GM12864 (cell line): ENCODE measurements at regions not wholly inside any gene's neighbourhood (a gene's known extent, or its start where the extent isn't known, plus 50 kb on each side); places are given as distances from the start of the nearest gene placed in this dataset.

Source experiments
- DNase-seq: peaks from one replicate; pipeline ENCODE4 v3.0.0-alpha.2; 2011; ENCODE audit warnings: low read depth
- H3K4me3 ChIP-seq: 2 replicates; pipeline ENCODE4 v1.5.1; 2011; ENCODE audit warnings: mild to moderate bottlenecking, low read depth, low read length, control low read depth
- TF ChIP-seq, protein P1 (sequence below): IDR thresholded peaks from 2 replicates; pipeline ENCODE4 v1.5.1; 2011; ENCODE audit warnings: low read depth, mild to moderate bottlenecking, moderate library complexity, low read length, control low read depth, inconsistent platforms; ENCODE audit errors: missing control alignments

DNA sequence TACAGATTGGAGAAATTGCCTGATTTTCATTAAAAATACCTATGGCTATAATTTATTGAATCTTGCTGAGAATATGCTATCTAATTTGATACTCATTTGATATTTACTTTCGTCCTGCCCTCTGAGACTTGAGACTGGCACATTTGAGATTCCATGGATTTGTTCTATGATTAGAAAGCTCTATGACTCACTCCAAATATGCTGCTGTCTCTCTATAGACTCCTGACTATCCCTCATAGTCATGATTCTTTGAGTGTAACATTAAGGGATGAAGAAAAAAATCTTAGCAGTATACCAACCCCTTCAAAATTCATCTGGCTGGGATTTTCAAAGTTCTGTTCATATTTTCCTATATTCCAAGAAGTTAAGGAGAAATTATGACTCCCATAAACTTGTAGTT, 191.9 kb downstream of the LRIG3 start:
- DNase-seq: no peak
- TF ChIP-seq, protein P1, sequence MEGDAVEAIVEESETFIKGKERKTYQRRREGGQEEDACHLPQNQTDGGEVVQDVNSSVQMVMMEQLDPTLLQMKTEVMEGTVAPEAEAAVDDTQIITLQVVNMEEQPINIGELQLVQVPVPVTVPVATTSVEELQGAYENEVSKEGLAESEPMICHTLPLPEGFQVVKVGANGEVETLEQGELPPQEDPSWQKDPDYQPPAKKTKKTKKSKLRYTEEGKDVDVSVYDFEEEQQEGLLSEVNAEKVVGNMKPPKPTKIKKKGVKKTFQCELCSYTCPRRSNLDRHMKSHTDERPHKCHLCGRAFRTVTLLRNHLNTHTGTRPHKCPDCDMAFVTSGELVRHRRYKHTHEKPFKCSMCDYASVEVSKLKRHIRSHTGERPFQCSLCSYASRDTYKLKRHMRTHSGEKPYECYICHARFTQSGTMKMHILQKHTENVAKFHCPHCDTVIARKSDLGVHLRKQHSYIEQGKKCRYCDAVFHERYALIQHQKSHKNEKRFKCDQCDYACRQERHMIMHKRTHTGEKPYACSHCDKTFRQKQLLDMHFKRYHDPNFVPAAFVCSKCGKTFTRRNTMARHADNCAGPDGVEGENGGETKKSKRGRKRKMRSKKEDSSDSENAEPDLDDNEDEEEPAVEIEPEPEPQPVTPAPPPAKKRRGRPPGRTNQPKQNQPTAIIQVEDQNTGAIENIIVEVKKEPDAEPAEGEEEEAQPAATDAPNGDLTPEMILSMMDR: no peak
- no peak overlapping the region for H3K4me3 ChIP-seq

DNA sequence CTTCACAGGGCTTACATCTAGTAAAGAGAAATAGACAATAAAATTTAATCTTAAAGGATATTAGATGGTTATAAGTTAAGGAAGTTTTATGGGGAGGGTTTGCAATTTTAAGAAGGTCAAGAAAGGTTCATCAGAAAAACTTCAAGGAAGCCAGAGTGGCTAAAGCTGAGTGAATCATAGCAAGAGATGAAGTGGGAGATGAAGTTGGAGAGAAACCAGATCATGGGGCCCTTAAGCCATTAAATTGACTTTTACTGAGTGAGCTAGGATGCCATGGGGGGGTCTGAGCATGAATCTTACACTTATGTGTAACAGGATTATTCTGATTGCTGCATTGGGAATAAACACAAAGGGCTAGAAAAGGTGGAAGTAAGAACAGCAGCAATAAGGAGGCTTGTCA, 189.2 kb downstream of the LRIG3 start:
- DNase-seq: no peak
- TF ChIP-seq, protein P1: no peak
- H3K4me3 ChIP-seq: no peak overlapping the region

DNA sequence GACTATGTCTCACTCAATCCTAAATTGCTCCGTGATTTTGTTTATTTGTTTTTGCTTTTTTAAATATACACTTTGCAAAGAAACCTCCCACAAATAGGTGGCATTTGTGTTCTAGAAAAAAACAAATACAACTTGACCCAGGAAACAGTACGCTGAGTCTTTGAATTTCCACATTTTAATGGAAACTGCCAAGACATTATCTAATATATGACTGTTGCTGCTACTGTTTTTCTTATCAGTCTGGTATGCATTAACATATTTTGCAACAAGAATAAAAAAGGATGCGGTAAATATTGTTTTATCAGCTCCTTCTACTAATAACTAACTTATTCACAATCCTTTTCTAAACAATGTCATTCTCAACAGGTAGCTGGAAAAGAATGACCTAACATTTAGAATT, 187.4 kb downstream of the LRIG3 start:
- DNase-seq: no peak

DNA sequence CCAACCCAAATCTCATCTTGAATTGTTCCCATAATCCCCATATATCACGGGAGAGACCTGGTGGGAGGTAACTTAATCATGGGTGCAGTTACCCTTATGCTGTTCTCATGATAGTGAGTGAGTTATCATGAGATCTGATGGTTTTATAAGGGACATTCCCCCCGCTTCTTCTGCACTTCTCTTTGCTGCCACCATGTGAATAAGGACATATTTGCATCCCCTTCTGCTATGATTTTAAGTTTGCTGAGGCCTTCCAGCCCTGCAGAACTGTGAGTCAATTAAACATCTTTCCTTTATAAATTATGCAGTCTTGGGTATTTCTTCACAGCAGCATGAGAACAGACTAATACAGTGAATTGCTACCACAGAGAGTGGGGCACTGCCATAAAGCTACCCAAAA, 179.1 kb downstream of the LRIG3 start:
- TF ChIP-seq, protein P1: no peak
- no peak overlapping the region for H3K4me3 ChIP-seq
- no peak for DNase-seq

More for the DNA sequence above, 187.4 kb downstream of the LRIG3 start:
- no peak overlapping the region for H3K4me3 ChIP-seq
- TF ChIP-seq, protein P1: no peak

DNA sequence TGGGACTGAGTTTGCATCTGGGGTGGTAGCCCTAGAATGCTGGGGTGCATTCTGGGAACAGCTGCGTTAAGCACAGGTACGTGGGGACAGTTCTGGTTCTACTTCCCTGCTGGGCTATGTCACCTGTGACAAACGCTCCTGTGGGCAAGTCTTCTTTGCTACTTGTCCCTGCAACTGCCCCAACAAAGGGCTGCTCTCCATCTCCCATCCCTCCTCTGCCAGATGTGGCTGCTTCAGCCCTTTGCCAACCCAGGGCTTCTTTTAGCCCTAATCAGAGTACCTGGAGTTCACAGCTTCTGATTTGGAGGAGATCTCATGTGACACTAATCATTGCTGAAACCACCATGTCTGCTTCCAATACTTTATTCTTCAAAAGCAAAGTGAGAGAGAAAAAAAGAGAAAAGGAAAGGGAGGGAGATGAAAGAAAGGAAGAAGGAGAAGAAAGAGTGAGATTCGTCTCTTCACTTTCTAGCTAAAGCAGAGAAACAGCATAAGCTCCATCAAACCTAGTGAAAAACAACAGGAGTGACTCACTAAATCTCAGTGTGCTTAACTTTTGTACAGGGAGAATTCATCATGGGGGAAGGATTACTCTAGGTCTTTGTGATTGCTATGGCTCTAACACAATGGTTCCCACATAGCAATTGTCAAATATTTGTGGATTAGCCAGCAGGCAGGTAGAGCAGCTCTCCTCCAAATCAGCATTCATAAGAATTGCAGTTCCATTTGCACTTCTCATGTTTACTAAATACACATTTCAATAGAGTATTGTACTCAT, 174.8 kb downstream of the LRIG3 start:
- DNase-seq: no peak
- no peak overlapping the region for H3K4me3 ChIP-seq
- TF ChIP-seq, protein P1: no peak

DNA sequence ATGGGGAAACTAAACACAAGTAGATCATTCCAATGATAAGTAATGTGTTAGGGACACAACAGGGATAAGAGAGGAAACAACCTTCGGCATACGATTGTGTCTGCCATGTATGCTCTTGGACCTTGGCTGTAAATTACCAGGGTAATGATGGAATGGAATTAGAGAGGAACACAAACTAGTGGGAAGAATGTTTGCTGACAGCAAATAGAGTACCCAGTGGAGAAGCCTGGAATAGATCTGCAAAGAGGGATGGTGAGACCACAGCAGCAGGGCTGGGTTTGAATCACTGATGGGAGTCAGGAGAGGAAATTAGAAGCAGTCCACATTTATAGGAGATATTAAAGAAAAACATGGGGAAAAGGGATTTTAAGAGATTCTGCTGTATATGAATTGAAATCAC, 172.8 kb downstream of the LRIG3 start:
- DNase-seq: no peak
- H3K4me3 ChIP-seq: no peak overlapping the region
- TF ChIP-seq, protein P1: no peak

DNA sequence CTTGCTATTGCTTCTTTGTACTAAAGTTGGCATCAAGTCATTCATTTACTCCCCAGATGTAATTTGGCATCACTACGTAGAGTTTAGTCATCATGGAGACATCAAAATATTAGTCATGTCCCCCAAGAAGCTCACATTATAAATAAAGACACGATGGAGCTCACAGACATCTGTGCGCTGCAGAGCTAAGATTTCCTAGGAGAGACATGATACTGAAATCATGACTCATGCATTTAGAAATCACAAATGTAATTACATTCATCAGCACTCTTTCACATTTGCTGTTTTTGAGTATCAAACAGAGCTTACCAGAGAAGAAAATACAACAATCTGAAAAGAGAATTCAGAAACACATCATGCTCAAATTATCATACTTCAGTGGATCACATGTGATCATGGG, 169.8 kb downstream of the LRIG3 start:
- no peak for DNase-seq
- TF ChIP-seq, protein P1: no peak
- H3K4me3 ChIP-seq: no peak overlapping the region
